HG02981 (cell line): ENCODE measurements at regions not wholly inside any gene's neighbourhood (a gene's known extent, or its start where the extent isn't known, plus 50 kb on each side); places are given as distances from the start of the nearest gene placed in this dataset.
A peak's percentile ranks its signal among the peaks of the same experiment; 100 is the strongest.
"Not testable (repeated sequence)": the region's sequence is repeated elsewhere in the genome, so short reads cannot be mapped to it uniquely, and the experiment has no call there.

Experiments used
- ATAC-seq: cut with Tn5 transposase; IDR thresholded peaks from one replicate; pipeline ENCODE4 v1.9.1; 2021; ENCODE audit warnings: mild to moderate bottlenecking, moderate library complexity; ENCODE audit not compliant: unreplicated experiment

- no peak for ATAC-seq
These were observed 1655.0 kb downstream of the MRPL39 start for GRCh38 chr21:23952269-23952668.

DNA sequence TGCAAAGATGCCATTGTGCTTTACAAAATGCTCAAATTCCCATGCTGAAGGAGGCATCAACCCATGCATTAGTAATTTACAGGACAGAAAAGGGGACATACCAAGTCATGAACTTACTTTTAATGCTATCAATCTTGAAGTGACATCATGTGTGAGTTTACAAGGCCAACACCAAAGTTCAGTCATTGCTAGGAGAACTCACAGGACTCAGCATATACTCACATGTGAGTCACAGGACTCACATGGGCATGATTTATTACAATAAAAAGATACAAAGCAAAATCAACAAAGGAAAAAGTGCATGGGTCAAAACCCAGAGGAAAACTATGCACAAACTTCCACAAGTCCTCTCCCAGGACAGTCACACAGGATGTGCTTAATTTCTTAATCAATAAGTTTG is 1656.0 kb downstream of the MRPL39 start:
- ATAC-seq: no peak

- ATAC-seq: no peak
These were observed 1656.9 kb downstream of the MRPL39 start for GRCh38 chr21:23950344-23950743.

- no peak for ATAC-seq
These were observed 1657.8 kb downstream of the MRPL39 start for GRCh38 chr21:23949493-23949892.

- ATAC-seq: peak; percentile 65
These were observed 1667.8 kb downstream of the MRPL39 start for GRCh38 chr21:23939369-23940065.

GRCh38 chr21:23936991-23937390 is 1670.3 kb downstream of the MRPL39 start:
- no peak for ATAC-seq

GRCh38 chr21:23936224-23936623 is 1671.1 kb downstream of the MRPL39 start:
- ATAC-seq: no peak

DNA sequence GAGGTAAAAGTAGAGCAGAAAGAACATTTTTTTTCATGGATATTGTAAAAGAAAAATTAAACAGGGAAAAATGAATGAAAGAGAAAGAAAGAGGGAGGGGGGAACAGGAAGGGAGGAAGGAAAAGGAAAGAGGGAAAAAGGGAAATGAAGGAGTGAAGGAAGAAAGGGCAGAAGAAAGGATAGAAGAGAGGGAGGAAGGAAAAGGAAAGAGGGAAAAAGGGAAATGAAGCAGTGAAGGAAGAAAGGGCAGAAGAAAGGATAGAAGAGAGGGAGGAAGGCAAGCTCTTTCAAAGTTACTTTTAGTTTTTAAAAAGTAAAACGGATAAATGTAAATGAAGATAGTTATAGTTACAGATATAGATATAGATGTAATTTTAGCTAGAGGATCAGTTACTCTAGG is 1676.7 kb downstream of the MRPL39 start:
- no peak for ATAC-seq

GRCh38 chr21:23926430-23926829 is 1680.9 kb downstream of the MRPL39 start:
- not testable (repeated sequence) for ATAC-seq

DNA sequence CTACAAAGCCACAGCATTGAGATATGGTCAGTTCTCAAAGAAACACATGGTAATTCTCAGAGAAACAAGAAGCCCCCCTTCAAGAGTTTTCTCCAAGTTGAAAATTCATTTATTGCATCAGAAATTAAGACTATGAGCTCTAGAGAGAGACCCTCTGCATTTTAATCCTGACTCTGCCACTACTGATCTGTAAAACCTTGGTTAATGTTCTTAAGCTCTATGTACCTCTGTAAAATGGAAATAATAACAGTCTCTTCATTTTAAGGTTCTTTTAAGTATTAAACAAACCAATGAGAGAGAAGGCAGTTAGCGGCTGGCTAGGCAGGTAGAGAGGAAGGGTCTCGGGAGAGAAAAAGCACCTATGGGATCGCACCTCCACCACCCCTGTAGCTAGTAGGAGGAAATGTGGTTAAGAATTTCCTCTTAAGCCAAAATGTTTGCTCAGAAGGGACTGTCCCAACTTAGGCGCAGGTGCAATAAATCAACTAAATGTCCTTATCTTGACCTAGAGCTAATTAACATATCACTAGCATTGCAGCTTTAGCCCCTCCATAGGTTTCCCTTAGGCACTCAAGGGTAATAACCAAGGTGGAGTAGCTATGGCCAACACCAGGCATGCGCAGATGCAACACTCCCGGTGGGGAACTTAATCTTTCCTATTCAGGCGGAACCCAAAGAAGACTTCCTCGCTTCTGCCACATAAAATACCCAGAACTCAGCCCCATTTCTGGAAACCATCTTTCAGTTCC is 1685.4 kb downstream of the MRPL39 start:
- no peak for ATAC-seq

- no peak for ATAC-seq
These were observed 1706.6 kb downstream of the MRPL39 start for GRCh38 chr21:23900727-23901126.

DNA sequence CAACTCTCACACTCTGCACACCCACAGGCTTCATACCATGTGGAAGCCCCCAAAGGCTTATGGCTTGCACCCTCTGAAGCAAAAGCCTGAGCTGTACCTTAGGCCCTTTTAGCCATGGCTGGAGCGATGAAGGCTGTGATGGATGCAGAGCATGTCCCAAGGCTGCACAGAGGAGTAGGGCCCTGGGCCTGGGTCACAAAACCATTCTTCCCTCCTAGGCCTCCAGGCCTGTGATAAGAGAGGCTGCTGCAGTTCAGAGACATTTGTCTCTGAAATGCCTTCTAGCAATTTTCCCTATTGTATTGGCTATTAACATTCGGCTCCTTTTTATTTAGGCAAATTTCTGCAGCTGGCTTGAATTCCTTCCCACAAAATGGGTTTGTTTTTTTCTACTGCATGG is 1707.7 kb downstream of the MRPL39 start:
- no peak for ATAC-seq

DNA sequence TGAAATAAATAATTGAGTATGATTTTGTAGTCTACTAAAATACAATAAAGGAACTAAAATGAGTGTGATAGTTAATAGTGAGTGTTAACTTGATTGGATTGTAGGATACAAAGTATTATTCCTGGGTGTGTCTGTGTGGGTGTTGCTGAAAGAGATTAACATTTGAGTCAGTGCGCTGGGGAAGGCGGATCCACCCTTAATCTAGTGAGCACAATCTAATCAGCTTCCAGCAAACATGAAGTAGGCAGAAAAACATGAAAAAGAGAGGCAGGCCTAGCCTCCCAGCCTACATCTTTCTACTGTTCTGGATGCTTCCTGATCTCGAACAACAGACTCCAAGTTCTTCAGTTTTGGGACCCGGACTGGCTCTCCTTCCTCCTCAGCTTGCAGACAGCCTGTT is 1716.6 kb downstream of the MRPL39 start:
- no peak for ATAC-seq

- peak; percentile 76 for ATAC-seq
These were observed 1719.5 kb downstream of the MRPL39 start for GRCh38 chr21:23887725-23888306.

- ATAC-seq: no peak
These were observed 1720.2 kb downstream of the MRPL39 start for GRCh38 chr21:23886828-23887724.

DNA sequence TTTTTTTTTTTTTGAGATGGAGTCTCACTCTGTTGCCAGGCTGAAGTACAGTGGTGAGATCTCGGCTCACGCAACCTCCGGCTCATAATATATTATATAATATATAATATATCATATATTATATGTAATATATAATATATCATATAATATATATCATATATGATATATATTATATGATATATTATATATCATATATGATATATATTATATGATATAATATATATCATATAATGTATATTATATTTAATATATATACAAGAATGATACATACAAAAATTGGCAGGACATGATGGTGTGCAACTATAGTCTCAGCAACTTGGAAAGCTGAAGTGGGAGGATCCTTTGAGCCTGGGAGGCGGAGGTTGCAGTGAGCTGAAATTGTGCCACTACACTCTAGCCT is 1725.5 kb downstream of the MRPL39 start:
- ATAC-seq: no peak

- ATAC-seq: no peak
These were observed 1730.2 kb downstream of the MRPL39 start for GRCh38 chr21:23876925-23877558.

GRCh38 chr21:23874271-23874670 is 1733.0 kb downstream of the MRPL39 start:
- ATAC-seq: no peak

DNA sequence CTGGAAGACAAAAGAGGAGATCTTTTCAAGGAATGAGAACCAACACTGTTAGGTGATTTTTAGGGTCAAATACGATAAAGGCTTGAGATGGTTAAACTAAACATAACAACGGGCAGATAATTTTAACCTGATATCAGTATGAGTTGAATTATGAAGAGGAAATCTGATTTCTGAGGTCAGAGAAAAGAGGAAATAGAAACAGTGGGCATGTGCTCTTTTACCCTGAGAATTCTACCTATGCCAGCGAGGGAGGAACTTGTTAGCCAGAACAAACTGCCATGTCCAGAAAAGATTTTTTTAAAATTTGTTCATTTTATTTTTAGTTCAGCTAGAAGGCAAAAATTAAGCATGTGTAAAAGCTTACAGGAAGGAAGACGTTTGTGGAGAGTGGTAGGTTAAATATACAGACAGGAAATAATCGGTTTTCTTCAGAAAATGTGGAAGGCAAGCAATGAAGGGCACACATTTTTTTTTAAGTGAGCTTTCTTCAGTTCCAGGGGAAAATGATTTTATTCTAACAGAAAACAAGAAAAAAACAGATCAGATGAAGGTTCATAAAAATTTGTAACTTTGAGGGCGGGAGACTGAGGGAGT is 1745.3 kb downstream of the MRPL39 start:
- no peak for ATAC-seq

- no peak for ATAC-seq
These were observed 1748.4 kb downstream of the MRPL39 start for GRCh38 chr21:23858878-23859277.
